ENCODE measurements at regions not wholly inside any gene's neighbourhood (a gene's known extent, or its start where the extent isn't known, plus 50 kb on each side); places are given as distances from the start of the nearest gene placed in this dataset.

- H3K27me3 ChIP-seq (ENCODE audit: insufficient read depth) = no peaks in the 10 kb centered on the region
- H2AFZ ChIP-seq = no peak overlapping the region
- Mint-ChIP-seq H3K27me3 (ENCODE audit: insufficient read depth, low read depth, poor library complexity) (peaks cover 1% of the 10 kb centered on the region), H3K36me3 (ENCODE audit: low read depth) (no peaks in the 10 kb centered on the region), H3K4me1 (peaks cover 16% of the 10 kb centered on the region), H3K4me3 (no peak overlapping the region), H3K9me3 (no peaks in the 10 kb centered on the region), H3K27ac (no peak overlapping the region)
- H3K9me2 ChIP-seq (ENCODE audit: insufficient read depth) = no peaks in the 10 kb centered on the region
- ATAC-seq = no peak
- no peaks in the 10 kb centered on the region for H3F3A ChIP-seq (replicated peaks; ENCODE audit: low read depth)
- no peak overlapping the region for H3K4me3 ChIP-seq
- H3K4me1 ChIP-seq (ENCODE audit: insufficient read depth) = peaks cover 10% of the 10 kb centered on the region
- H3K4me2 ChIP-seq = no peak overlapping the region
- H3K27ac ChIP-seq (ENCODE audit: low read depth) = no peak overlapping the region
- no peaks in the 10 kb centered on the region for H3K79me2 ChIP-seq (replicated peaks; ENCODE audit: insufficient read depth)
- no peaks in the 10 kb centered on the region for H4K20me1 ChIP-seq (replicated peaks; ENCODE audit: insufficient read depth)
- TF ChIP-seq NANOG (IDR thresholded peaks at IDR 0.05; ENCODE audit: borderline replicate concordance) (no peak), CREB1 (CRISPR knock-in tag; IDR thresholded peaks at IDR 0.05; ENCODE audit: low read depth) (no peak), REST (IDR thresholded peaks at IDR 0.05; ENCODE audit: unreplicated experiment) (no peak), ZNF331 (CRISPR knock-in tag; IDR thresholded peaks at IDR 0.05; ENCODE audit: low read depth) (no peak), EZH2 (IDR thresholded peaks at IDR 0.05; ENCODE audit: low read depth, unreplicated experiment) (no peak), POLR2AphosphoS5 (IDR thresholded peaks at IDR 0.05; ENCODE audit: low read depth) (no peak), STAT1 (IDR thresholded peaks at IDR 0.05; ENCODE audit: unreplicated experiment) (no peak), JUNB (IDR thresholded peaks at IDR 0.05; ENCODE audit: unreplicated experiment) (no peak), ZNF114 (CRISPR knock-in tag; IDR thresholded peaks at IDR 0.05) (no peak), ETS1 (IDR thresholded peaks at IDR 0.05) (no peak), EZH2phosphoT487 (IDR thresholded peaks at IDR 0.05; ENCODE audit: unreplicated experiment) (no peak), ZNF462 (CRISPR knock-in tag; IDR thresholded peaks at IDR 0.05) (no peak), CTCF (conservative IDR thresholded peaks at IDR 0.05; ENCODE audit: low read depth in 2 of 2) (no peak)
- no peak for DNase-seq (ENCODE audit: low spot score)
- no peaks in the 10 kb centered on the region for H3K36me3 ChIP-seq (ENCODE audit: insufficient read depth)
Observed at GRCh38 chr3:194013928-194014327, 122.0 kb upstream of the HES1 start.
